ENCODE measurements at regions not wholly inside any gene's neighbourhood (a gene's known extent, or its start where the extent isn't known, plus 50 kb on each side); places are given as distances from the start of the nearest gene placed in this dataset.
"Not testable (repeated sequence)": the region's sequence is repeated elsewhere in the genome, so short reads cannot be mapped to it uniquely, and the experiment has no call there.

DNA sequence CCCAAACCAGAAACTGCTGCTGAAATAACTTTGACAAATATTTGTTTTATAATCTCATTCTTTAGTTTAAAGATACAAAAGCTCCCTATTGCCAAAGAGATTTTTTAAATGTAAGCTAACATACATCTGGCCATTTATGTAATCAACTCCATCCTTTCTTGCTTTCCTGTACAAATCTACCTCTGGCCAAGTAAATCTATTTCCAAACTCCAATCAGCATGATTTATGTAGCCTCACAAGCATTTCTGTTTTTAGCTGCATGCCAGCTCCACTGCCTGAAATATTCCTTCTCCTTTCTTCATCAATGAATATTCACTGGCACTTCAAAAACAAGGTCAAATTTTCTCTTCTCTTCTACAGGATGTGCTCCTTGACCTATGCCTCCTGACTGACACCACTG, 80.0 kb downstream of the SHOX2 start:
- DNase-seq (ENCODE audit: low read depth): no peak

DNA sequence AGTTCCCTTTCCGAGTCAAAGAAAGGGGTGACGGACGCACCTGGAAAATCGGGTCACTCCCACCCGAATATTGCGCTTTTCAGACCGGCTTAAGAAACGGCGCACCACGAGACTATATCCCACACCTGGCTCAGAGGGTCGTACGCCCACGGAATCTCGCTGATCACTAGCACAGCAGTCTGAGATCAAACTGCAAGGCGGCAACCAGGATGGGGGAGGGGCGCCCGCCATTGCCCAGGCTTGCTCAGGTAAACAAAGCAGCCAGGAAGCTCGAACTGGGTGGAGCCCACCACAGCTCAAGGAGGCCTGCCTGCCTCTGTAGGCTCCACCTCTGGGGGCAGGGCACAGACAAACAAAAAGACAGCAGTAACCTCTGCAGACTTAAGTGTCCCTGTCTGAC, 86.3 kb downstream of the SHOX2 start:
- DNase-seq (ENCODE audit: low read depth): not testable (repeated sequence)

GRCh38 chr3:158018462-158018861, 87.8 kb downstream of the SHOX2 start:
- no peak for DNase-seq (ENCODE audit: low read depth)

DNA sequence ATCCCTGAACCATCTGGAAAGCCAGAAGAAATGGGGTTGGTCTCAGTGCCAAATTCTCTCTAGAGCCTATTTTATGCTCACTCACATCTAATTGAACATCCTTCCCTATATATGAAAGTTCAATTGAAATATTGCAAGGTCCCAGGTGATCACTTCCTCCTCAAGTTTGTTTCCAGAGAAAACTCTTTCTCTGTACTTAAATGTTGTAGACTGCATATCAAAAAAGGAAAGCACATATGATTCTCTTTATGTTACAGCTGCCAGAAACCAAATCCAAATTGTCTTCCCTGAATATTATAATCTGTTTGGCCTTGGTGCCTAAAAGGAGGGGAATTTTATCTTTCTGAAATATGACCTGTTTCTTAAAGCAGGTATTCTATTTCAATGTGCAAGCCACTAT, 93.3 kb downstream of the SHOX2 start:
- DNase-seq (ENCODE audit: low read depth): no peak

DNA sequence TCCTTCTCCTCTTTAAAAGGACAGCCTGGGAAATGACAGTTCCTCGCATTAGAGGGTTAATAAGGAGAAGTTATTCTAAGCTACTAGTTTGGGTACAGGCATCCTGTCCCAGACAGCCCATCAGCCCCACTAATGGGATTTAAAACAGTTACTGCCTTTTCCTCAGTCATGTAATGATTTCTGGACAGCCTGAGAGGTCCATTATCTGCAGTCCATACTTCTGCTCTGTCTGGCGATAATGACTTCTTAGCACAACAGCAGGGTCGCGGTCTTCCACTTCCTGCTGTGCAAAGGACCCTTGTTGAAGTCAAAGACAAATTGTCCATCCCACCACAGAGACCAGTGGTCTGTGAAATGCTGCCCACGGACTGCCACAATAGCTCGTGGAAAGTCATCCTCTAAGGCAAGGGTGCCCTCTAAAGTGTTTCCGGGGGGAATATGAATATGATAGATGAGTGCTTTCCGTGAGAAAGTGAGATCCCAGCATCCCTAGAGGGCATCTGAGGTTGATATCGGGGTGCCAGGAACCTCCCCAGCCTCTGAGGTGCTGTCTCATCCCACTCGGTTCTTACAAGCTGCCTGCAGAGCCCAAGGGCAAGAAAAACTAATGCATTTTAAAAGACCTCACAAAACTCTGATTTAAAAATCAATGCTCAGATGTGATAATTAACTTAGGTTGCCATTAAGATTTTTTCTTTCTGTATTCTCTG, 100.7 kb downstream of the SHOX2 start:
- no peak for DNase-seq (ENCODE audit: low read depth)

DNA sequence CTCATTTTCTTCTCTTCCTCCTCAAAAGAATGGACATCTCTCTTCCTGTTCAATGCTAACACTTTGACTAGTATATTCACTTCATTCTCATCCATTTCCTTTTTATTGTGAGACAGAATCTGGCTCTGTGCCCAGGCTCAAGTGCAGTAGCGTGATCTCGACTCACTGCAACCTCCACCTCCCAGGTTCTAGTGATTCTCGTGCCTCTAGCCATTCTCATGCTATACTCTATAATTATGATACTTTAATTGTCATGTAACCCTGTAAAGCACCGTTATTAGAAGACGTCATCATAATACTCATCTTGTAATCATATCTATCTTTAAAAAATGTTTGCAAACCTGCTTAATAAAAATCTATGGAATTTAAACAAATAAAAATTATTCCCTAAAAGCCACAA, 107.0 kb downstream of the SHOX2 start:
- DNase-seq (ENCODE audit: low read depth): peak; percentile 1

GRCh38 chr3:157982359-157982758, 123.9 kb downstream of the SHOX2 start:
- DNase-seq (ENCODE audit: low read depth): peak; percentile 2

- DNase-seq (ENCODE audit: low read depth): peak; percentile 18
Measured at GRCh38 chr3:157981819-157982218, 124.4 kb downstream of the SHOX2 start.

GRCh38 chr3:157979022-157979421, 127.2 kb downstream of the SHOX2 start:
- DNase-seq (ENCODE audit: low read depth): no peak

DNA sequence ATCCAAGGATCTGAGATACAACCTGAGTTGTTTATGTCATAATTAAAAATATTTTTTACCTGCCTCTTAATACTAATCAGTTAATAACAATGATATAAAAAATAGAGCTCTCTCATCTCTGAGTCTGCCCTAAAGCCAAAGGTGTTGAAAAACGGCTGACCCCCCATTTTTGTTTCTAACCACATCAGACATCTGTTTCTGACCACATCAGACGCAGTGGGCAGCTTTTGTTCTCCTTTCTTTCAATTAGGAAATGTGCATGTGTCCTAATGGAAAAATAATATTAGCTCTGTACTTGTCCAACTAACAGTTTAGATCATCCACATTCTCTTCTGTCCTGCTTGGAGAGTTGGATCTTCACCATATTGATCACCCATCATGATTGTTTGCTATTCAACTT, 144.6 kb downstream of the SHOX2 start:
- DNase-seq (ENCODE audit: low read depth): no peak

DNA sequence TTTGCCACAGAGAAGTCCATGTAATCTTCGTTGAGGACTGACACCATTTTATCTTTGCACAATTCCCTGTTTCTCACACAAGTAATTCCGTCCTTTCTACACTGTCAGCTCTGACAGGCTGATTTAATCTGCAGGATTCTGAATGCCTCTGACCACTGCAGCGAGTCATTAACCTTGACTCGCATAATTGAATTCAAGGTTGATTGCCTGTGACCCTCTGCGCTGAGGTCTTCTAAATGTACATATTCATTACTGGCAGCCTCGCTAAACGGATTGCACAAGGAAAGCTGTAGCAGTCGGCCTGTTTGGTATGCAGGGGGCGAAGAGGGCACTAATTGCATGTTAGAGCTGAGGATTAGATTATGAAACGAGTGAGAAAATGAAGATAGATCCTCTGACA, 147.8 kb downstream of the SHOX2 start:
- no peak for DNase-seq (ENCODE audit: low read depth)

DNA sequence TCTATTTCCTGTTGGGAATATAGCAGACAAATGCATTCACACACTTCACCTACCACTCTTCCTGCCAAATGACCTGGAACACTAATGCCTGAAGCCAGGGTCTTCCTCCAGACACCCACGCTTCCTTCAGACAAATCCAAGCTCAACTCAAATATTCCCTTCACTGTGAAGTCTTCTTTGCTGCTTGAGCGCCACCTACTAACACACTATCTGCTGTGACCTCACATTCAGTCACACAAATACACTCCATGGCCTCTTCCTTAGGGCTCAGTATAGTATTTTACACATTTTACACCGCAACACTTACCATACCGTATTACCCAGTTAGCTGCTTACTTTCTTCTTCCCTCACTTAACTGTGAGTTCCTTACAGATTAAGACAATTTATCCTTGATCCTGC, 149.4 kb downstream of the SHOX2 start:
- DNase-seq (ENCODE audit: low read depth): no peak

GRCh38 chr3:157956176-157956575, 150.0 kb downstream of the SHOX2 start:
- DNase-seq (ENCODE audit: low read depth): no peak

DNA sequence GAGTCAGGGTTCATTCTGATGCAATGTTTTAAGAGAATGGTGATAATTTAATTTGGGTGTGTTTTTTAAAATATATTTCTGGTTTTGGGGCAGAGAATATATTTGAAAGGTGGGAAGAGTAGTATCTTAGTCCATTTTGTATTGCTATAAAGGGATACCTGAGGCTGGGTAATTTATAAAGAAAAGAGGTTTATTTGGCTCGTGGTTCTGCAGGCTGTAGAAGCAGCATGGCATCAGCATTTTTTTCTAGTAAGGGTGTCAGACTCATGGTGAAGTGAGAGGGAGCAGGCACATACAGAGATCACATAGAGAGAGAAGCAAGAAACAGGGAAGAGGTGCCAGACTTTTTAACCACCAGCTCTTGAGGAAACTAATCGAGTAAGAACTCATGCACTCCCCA, 152.7 kb downstream of the SHOX2 start:
- no peak for DNase-seq (ENCODE audit: low read depth)

DNA sequence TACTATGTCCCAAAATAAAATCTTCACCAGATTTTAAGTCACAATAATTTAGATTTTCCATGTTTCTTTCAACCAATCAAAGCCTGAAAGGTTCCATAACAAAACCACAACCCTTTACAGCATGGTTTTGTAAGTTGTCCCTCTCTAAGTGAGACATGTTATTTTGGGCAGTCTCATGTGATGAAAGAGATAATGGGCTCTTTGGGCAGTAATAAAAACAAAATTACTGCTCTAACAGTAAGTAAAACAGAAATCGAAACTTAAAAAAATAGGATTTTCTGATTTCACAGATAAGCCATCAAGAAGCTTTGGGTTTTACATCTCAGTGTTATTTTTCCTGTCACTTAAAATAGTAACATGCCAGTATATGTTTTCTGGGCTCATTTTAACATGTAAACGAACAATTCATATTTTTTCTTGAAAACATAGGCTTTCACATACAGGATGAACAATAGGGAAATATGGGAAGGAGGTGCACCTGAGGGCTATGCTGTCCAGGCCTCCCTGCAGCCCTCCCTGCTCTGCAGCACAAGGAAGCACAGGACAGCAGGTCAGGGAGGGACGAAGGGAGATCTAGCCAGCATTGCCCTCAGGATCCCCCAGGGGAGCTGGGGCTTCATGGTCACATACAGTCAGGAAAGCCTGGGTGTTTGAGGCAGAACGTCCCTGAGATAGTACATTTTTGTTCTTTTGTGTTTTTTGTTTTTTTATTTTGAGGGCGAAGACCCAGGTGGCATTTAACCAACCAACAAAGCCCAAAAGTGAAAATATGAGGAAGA, 157.4 kb downstream of the SHOX2 start:
- no peak for DNase-seq (ENCODE audit: low read depth)

DNA sequence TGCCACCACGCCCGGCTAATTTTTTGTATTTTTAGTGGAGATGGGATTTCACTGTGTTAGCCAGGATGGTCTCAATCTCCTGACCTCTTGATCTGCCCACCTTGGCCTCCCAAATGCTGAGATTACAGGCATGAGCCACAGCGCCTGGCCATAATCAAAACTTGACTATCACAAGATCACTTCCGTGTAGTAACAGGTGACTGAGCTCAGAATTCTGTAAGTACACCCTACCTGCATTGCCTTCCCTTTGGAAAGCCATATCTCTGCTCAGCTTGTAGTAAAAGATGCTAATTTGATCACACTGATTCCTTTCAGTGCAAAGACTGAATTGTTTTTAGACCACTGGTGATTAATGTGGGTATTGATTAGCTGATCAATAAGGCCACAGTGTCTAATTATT, 167.1 kb downstream of the SHOX2 start:
- no peak for DNase-seq (ENCODE audit: low read depth)

GRCh38 chr3:157938154-157938779, 168.0 kb downstream of the SHOX2 start:
- DNase-seq (ENCODE audit: low read depth): peak; percentile 83

GRCh38 chr3:157931517-157931916, 174.7 kb downstream of the SHOX2 start:
- DNase-seq (ENCODE audit: low read depth): no peak

DNA sequence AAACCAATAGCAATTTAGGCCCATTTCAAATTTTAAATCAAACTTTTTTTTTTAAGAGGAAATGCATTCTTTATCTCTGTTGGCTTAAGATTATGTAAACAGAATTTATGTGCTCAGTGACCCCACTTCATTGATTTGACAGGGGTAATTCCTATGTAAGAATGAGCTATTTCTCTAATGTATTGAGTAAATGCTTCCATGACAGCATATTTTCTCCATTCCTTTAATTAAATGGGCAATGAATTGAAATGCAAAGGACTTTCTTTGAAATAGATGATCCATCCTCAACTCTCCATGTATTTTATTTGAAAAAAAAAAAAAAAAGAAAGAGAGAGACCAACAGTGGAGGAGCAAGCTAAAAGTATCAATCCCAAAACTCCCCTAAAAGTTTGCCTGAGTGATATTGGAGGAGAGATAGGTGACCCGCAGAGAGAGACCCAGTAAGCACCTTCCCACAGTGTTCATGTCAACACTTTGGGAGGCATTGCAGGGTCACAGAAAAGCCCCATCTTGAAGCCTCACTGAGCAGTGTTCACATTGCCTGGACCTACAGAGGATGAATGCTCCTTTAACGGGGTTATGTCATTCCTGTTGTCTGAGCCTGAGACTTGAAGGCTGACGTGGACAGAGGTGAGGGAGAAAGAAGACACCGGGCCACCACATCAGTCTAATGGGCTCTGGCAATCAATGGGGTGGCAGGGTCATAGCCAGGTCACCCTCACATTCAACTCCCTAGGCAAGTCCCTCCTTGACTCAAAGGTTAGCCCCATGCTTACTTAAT, 176.0 kb downstream of the SHOX2 start:
- DNase-seq (ENCODE audit: low read depth): peak; percentile 9

DNA sequence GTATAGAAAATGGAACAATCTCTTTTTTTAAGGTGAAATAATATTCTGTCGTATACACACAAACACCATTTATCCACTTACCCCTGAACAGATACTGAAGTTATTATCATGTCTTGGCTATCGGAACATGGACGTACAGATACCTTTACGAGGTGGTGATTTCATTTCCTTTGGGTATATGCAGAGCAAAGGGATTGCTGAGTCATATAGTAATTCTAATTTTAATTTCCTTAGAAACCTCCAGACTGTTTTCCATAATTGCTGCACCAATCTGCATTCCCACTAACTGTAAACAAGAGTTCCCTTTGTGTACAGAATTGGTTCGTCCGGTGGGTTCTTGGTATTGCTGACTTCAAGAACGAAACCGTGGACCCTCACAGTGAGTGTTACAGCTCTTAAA, 179.4 kb downstream of the SHOX2 start:
- DNase-seq (ENCODE audit: low read depth): no peak

DNA sequence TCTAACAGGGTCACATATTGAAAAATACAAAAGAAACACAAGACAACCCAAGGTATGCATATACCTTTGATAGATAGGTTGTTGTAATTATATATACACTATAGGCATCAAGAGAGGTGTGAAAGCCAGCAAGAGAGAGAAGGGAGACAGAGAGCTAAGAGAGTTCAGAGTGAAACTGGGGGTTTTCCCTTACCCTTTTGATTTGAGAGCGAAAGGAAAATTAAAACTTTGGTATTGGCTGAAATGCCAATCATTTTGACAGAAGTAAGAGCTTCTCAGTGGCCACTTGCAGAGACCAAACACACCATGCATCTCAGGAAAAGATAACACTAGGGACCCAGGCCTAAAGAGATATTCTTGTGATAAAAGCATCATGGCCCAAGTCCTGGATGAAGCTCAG, 183.6 kb downstream of the SHOX2 start:
- DNase-seq (ENCODE audit: low read depth): no peak

- DNase-seq (ENCODE audit: low read depth): no peak
Measured at GRCh38 chr3:157921811-157922210, 184.4 kb downstream of the SHOX2 start.
